HG03469 (cell line): ENCODE measurements at regions not wholly inside any gene's neighbourhood (a gene's known extent, or its start where the extent isn't known, plus 50 kb on each side); places are given as distances from the start of the nearest gene placed in this dataset.
A peak's percentile ranks its signal among the peaks of the same experiment; 100 is the strongest.

Source experiments
- ATAC-seq: cut with Tn5 transposase; IDR thresholded peaks from one replicate; pipeline ENCODE4 v1.9.1; 2021; ENCODE audit warnings: mild to moderate bottlenecking, moderate library complexity, moderate number of reproducible peaks; ENCODE audit not compliant: unreplicated experiment

GRCh38 chr3:117537949-117538348, 828.4 kb downstream of the TUSC7 start:
- no peak for ATAC-seq

- ATAC-seq: no peak
Measured at GRCh38 chr3:117539729-117540128, 830.1 kb downstream of the TUSC7 start.

GRCh38 chr3:117540597-117540996, 831.0 kb downstream of the TUSC7 start:
- ATAC-seq: no peak

- no peak for ATAC-seq
Measured at GRCh38 chr3:117541721-117542120, 832.1 kb downstream of the TUSC7 start.

- ATAC-seq: no peak
Measured at GRCh38 chr3:117543521-117543920, 833.9 kb downstream of the TUSC7 start.

GRCh38 chr3:117545484-117545883, 835.9 kb downstream of the TUSC7 start:
- no peak for ATAC-seq

- ATAC-seq: no peak
Measured at GRCh38 chr3:117547956-117548550, 838.5 kb downstream of the TUSC7 start.

- no peak for ATAC-seq
Measured at GRCh38 chr3:117548600-117548999, 839.0 kb downstream of the TUSC7 start.

GRCh38 chr3:117549716-117550115, 840.1 kb downstream of the TUSC7 start:
- no peak for ATAC-seq

- ATAC-seq: no peak
Measured at GRCh38 chr3:117550766-117551165, 841.2 kb downstream of the TUSC7 start.

GRCh38 chr3:117553461-117553860, 843.9 kb downstream of the TUSC7 start:
- peak; percentile 92 for ATAC-seq

GRCh38 chr3:117556646-117557407, 847.2 kb downstream of the TUSC7 start:
- ATAC-seq: no peak

- no peak for ATAC-seq
Measured at GRCh38 chr3:117557464-117558090, 848.0 kb downstream of the TUSC7 start.

GRCh38 chr3:117558681-117559080, 849.1 kb downstream of the TUSC7 start:
- no peak for ATAC-seq

- no peak for ATAC-seq
Measured at GRCh38 chr3:117562000-117562399, 852.4 kb downstream of the TUSC7 start.

- no peak for ATAC-seq
Measured at GRCh38 chr3:117563063-117563462, 853.5 kb downstream of the TUSC7 start.

- no peak for ATAC-seq
Measured at GRCh38 chr3:117565777-117566176, 856.2 kb downstream of the TUSC7 start.

GRCh38 chr3:117566926-117567325, 857.3 kb downstream of the TUSC7 start:
- no peak for ATAC-seq

GRCh38 chr3:117567382-117567781, 857.8 kb downstream of the TUSC7 start:
- ATAC-seq: no peak

- ATAC-seq: no peak
Measured at GRCh38 chr3:117567906-117568305, 858.3 kb downstream of the TUSC7 start.

- ATAC-seq: no peak
Measured at GRCh38 chr3:117572786-117573185, 863.2 kb downstream of the TUSC7 start.

GRCh38 chr3:117580806-117581205, 871.2 kb downstream of the TUSC7 start:
- no peak for ATAC-seq
